ENCODE measurements at regions not wholly inside any gene's neighbourhood (a gene's known extent, or its start where the extent isn't known, plus 50 kb on each side); places are given as distances from the start of the nearest gene placed in this dataset.

- TF ChIP-seq MGA (IDR thresholded peaks at IDR 0.05) (no peak), TAF1 (IDR thresholded peaks at IDR 0.05; ENCODE audit: control insufficient read depth, extremely low read depth, insufficient read depth, low read length, severe bottlenecking) (no peak), NCOA4 (IDR thresholded peaks at IDR 0.05; ENCODE audit: partially characterized antibody) (no peak), ZNF507 (tag; conservative IDR thresholded peaks at IDR 0.05) (no peak), HDAC8 (tag; IDR thresholded peaks at IDR 0.05) (no peak)
These were observed 293.8 kb downstream of the MEX3B start (continued) for GRCh38 chr15:81751816-81752545.
